Activated CD8-positive, alpha-beta memory T cell treated with anti-CD3 and anti-CD28 coated beads, Interleukin-2, amount 10 ng/mL, durations not matched to agents 7 days and 5 days (primary cell): ENCODE measurements at regions not wholly inside any gene's neighbourhood (a gene's known extent, or its start where the extent isn't known, plus 50 kb on each side); places are given as distances from the start of the nearest gene placed in this dataset.
A peak's percentile ranks its signal among the peaks of the same experiment; 100 is the strongest.
"Not testable (repeated sequence)": the region's sequence is repeated elsewhere in the genome, so short reads cannot be mapped to it uniquely, and the experiment has no call there.

Source experiments
- ATAC-seq: fragments of 150-1000 bp; cut with Tn5 transposase; one replicate; pipeline ENCODE4 v1.10.0; 2021; ENCODE audit warnings: moderate library complexity
- CTCF ChIA-PET: fragments of 350-600 bp; sonication (Branson Sonifier 250); formaldehyde crosslinking; loops from one replicate; lab custom pipeline; 2021; ENCODE audit warnings: antibody characterized with exemption; lab: Charles Lee
- DNase-seq: peaks from one replicate; pipeline ENCODE4 v3.0.0-alpha.2; 2020
- H3K27ac Mint-ChIP-seq: one replicate; pipeline ENCODE4 v1.8.0; 2021; ENCODE audit warnings: mild to moderate bottlenecking, mixed read lengths
- H3K27me3 Mint-ChIP-seq: one replicate; pipeline ENCODE4 v1.8.0; 2021; ENCODE audit warnings: mixed read lengths
- H3K36me3 Mint-ChIP-seq: one replicate; pipeline ENCODE4 v1.8.0; 2021; ENCODE audit warnings: mild to moderate bottlenecking, mixed read lengths
- H3K4me1 Mint-ChIP-seq: one replicate; pipeline ENCODE4 v1.8.0; 2021; ENCODE audit warnings: mixed read lengths
- H3K4me3 Mint-ChIP-seq: one replicate; pipeline ENCODE4 v1.8.0; 2021; ENCODE audit warnings: mild to moderate bottlenecking, moderate library complexity, mixed read lengths
- H3K9me3 Mint-ChIP-seq: one replicate; pipeline ENCODE4 v1.8.0; 2022; ENCODE audit warnings: low read depth, mixed read lengths

- DNase-seq, H3K27me3 Mint-ChIP-seq, H3K9me3 Mint-ChIP-seq, ATAC-seq, H3K4me3 Mint-ChIP-seq, H3K27ac Mint-ChIP-seq, CTCF ChIA-PET, H3K4me1 Mint-ChIP-seq: not testable (repeated sequence)
- H3K36me3 Mint-ChIP-seq, result peaks cover 11% of the 10 kb centered on the region
Observed at GRCh38 chr2:111380733-111381439, 260.2 kb downstream of the BCL2L11 start.

GRCh38 chr2:111381530-111382306 lies 261.0 kb downstream of the BCL2L11 start:
- H3K27me3 Mint-ChIP-seq, H3K4me1 Mint-ChIP-seq, H3K27ac Mint-ChIP-seq, CTCF ChIA-PET, H3K4me3 Mint-ChIP-seq, DNase-seq, H3K9me3 Mint-ChIP-seq, ATAC-seq: not testable (repeated sequence)
- peaks cover 11% of the 10 kb centered on the region for H3K36me3 Mint-ChIP-seq

- H3K27ac Mint-ChIP-seq, ATAC-seq, H3K4me1 Mint-ChIP-seq, H3K4me3 Mint-ChIP-seq, H3K9me3 Mint-ChIP-seq, DNase-seq, H3K27me3 Mint-ChIP-seq, CTCF ChIA-PET: not testable (repeated sequence)
- H3K36me3 Mint-ChIP-seq, result peaks cover 11% of the 10 kb centered on the region
Observed at GRCh38 chr2:111382507-111382906, 261.8 kb downstream of the BCL2L11 start.

- H3K36me3 Mint-ChIP-seq, result peaks cover 11% of the 10 kb centered on the region
- CTCF ChIA-PET, H3K4me1 Mint-ChIP-seq, H3K27me3 Mint-ChIP-seq, ATAC-seq, H3K4me3 Mint-ChIP-seq, DNase-seq, H3K27ac Mint-ChIP-seq, H3K9me3 Mint-ChIP-seq: not testable (repeated sequence)
Observed at GRCh38 chr2:111383311-111383710, 262.6 kb downstream of the BCL2L11 start.

- CTCF ChIA-PET, H3K4me1 Mint-ChIP-seq, ATAC-seq, H3K4me3 Mint-ChIP-seq, H3K9me3 Mint-ChIP-seq, H3K27ac Mint-ChIP-seq, H3K27me3 Mint-ChIP-seq, DNase-seq: not testable (repeated sequence)
- peaks cover 11% of the 10 kb centered on the region for H3K36me3 Mint-ChIP-seq
Observed at GRCh38 chr2:111385226-111385957, 264.7 kb downstream of the BCL2L11 start.

- H3K27me3 Mint-ChIP-seq, ATAC-seq, CTCF ChIA-PET, H3K36me3 Mint-ChIP-seq, H3K4me1 Mint-ChIP-seq, H3K27ac Mint-ChIP-seq, H3K4me3 Mint-ChIP-seq, H3K9me3 Mint-ChIP-seq, DNase-seq: not testable (repeated sequence)
Observed at GRCh38 chr2:111390605-111391004, 269.9 kb downstream of the BCL2L11 start.

GRCh38 chr2:111395350-111396128 lies 274.8 kb downstream of the BCL2L11 start:
- H3K36me3 Mint-ChIP-seq, H3K9me3 Mint-ChIP-seq, H3K27me3 Mint-ChIP-seq, H3K4me3 Mint-ChIP-seq, H3K27ac Mint-ChIP-seq, CTCF ChIA-PET, H3K4me1 Mint-ChIP-seq: not testable (repeated sequence)
- DNase-seq (peak; percentile 45), ATAC-seq (peak; percentile 51)

- H3K4me1 Mint-ChIP-seq, H3K27ac Mint-ChIP-seq, CTCF ChIA-PET, H3K9me3 Mint-ChIP-seq, ATAC-seq, DNase-seq, H3K36me3 Mint-ChIP-seq, H3K27me3 Mint-ChIP-seq, H3K4me3 Mint-ChIP-seq: not testable (repeated sequence)
Observed at GRCh38 chr2:111400598-111401253, 280.0 kb downstream of the BCL2L11 start.

- peak; percentile 67 for ATAC-seq
- H3K36me3 Mint-ChIP-seq, H3K27me3 Mint-ChIP-seq, CTCF ChIA-PET, H3K9me3 Mint-ChIP-seq, H3K4me3 Mint-ChIP-seq, DNase-seq, H3K27ac Mint-ChIP-seq, H3K4me1 Mint-ChIP-seq: not testable (repeated sequence)
Observed at GRCh38 chr2:111401270-111402140, 280.8 kb downstream of the BCL2L11 start.

GRCh38 chr2:111402450-111402849 lies 281.7 kb downstream of the BCL2L11 start:
- H3K27me3 Mint-ChIP-seq, H3K9me3 Mint-ChIP-seq, H3K27ac Mint-ChIP-seq, DNase-seq, H3K4me1 Mint-ChIP-seq, CTCF ChIA-PET, H3K36me3 Mint-ChIP-seq, H3K4me3 Mint-ChIP-seq: not testable (repeated sequence)
- peak; percentile 81 for ATAC-seq

GRCh38 chr2:111403287-111403686 lies 282.6 kb downstream of the BCL2L11 start:
- H3K4me3 Mint-ChIP-seq, H3K27ac Mint-ChIP-seq, H3K27me3 Mint-ChIP-seq, CTCF ChIA-PET, H3K9me3 Mint-ChIP-seq, DNase-seq, H3K4me1 Mint-ChIP-seq, H3K36me3 Mint-ChIP-seq, ATAC-seq: not testable (repeated sequence)

- H3K36me3 Mint-ChIP-seq, H3K27ac Mint-ChIP-seq, H3K27me3 Mint-ChIP-seq, DNase-seq, CTCF ChIA-PET, H3K4me1 Mint-ChIP-seq, ATAC-seq, H3K9me3 Mint-ChIP-seq, H3K4me3 Mint-ChIP-seq: not testable (repeated sequence)
Observed at GRCh38 chr2:111406616-111407015, 285.9 kb downstream of the BCL2L11 start.
